WI38 (cell line): ENCODE measurements at regions not wholly inside any gene's neighbourhood (a gene's known extent, or its start where the extent isn't known, plus 50 kb on each side); places are given as distances from the start of the nearest gene placed in this dataset.

Experiments used
- H3K4me3 ChIP-seq: 2 replicates; pipeline ENCODE4 v1.5.1; 2011; ENCODE audit warnings: low read depth, mild to moderate bottlenecking, control low read depth, low read length
- CTCF ChIP-seq: IDR thresholded peaks from 2 replicates; pipeline ENCODE4 v1.5.1; 2012; ENCODE audit warnings: low read depth, mild to moderate bottlenecking, control low read depth, low read length

DNA sequence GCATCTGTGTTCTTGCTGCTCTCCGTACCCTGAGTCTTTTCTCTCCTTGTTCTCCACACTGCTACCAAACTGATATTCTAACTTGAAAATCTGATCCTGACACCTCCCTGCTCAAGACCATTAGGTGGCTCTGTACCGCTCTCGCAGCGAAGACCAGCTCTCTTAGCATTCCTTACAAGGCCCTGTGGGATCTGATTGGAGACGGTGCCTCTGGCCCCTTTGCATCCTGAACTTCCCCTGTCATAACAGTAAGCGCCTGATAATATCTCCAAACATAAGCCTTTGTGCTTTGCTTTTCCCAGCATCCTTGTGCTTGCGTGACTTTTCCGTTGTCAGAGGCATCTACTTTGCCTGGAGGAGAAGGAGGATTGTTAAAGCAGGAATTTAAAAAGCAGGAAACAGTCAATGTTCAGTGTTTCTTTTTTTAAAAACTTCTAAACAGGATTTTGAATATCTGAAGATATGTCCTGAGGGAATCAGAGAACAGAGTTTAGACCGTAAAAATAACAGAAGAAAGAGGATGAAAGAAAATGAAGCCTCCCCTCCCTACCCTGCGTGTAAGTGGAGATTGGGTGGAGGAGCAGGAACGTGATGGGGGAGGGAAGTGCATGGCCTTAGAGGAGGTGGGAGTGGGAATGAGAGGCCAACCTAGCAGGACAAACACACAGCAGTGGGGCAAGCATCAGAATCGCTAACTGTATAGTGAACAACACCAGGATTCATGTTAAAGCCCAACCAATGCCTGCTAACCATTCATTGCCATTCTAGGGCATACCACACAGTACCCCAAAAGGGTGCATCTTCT is 89.2 kb upstream of the STMND1 start:
- no peak for TF ChIP-seq CTCF
- H3K4me3 ChIP-seq = no peak overlapping the region

GRCh38 chr6:17011985-17012384 is 89.9 kb upstream of the STMND1 start:
- H3K4me3 ChIP-seq = no peak overlapping the region
- no peak for TF ChIP-seq CTCF

- H3K4me3 ChIP-seq = no peak overlapping the region
- TF ChIP-seq CTCF = no peak
These were observed 94.1 kb upstream of the STMND1 start for GRCh38 chr6:17007749-17008148.

- H3K4me3 ChIP-seq = no peak overlapping the region
These were observed 95.3 kb upstream of the STMND1 start for GRCh38 chr6:17006543-17006942.

GRCh38 chr6:17004269-17004668 is 97.6 kb upstream of the STMND1 start:
- H3K4me3 ChIP-seq = no peak overlapping the region
- TF ChIP-seq CTCF = no peak

More at GRCh38 chr6:17006543-17006942, 95.3 kb upstream of the STMND1 start:
- no peak for TF ChIP-seq CTCF

DNA sequence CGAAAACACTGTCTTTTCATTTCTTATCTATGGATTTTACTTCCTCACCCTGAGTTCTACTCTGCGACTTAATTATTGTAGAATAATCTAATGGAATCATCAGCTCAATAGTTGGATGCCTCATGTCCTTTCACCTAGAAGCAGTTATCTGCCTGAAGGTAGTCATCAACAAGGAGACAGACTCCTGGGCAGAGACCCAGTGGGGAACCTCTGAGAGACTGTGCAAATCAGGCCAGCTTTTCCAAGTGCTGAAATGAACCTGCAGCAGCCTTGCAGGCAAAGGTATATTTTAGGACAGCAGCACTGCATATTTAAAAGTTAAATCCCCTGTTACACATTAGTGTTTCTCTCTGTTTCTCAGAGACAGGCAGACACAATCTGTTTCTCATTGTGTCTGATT is 99.7 kb upstream of the STMND1 start:
- no peak overlapping the region for H3K4me3 ChIP-seq
- TF ChIP-seq CTCF = no peak

- peak; percentile 12; the same call in 1 of the 2 replicates for TF ChIP-seq CTCF
- no peak overlapping the region for H3K4me3 ChIP-seq
These were observed 100.7 kb upstream of the STMND1 start for GRCh38 chr6:17001188-17001587.
